Activated naive CD8-positive, alpha-beta T cell treated with anti-CD3 and anti-CD28 coated beads, Interleukin-2, amount 50 U/mL, for 24 hours (primary cell): ENCODE measurements at regions not wholly inside any gene's neighbourhood (a gene's known extent, or its start where the extent isn't known, plus 50 kb on each side); places are given as distances from the start of the nearest gene placed in this dataset.
"Not testable (repeated sequence)": the region's sequence is repeated elsewhere in the genome, so short reads cannot be mapped to it uniquely, and the experiment has no call there.

Source experiments
- ATAC-seq: fragments of 150-1000 bp; cut with Tn5 transposase; one replicate; pipeline ENCODE4 v1.10.0; 2021
- DNase-seq: peaks from one replicate; pipeline ENCODE4 v3.0.0; 2021
- H3K27ac Mint-ChIP-seq: one replicate; pipeline ENCODE4 v1.8.0; 2021; ENCODE audit warnings: mild to moderate bottlenecking, mixed read lengths
- H3K27me3 Mint-ChIP-seq: one replicate; pipeline ENCODE4 v1.8.0; 2021; ENCODE audit warnings: mixed read lengths
- H3K36me3 Mint-ChIP-seq: one replicate; pipeline ENCODE4 v1.8.0; 2021; ENCODE audit warnings: low read depth, mixed read lengths
- H3K4me1 Mint-ChIP-seq: one replicate; pipeline ENCODE4 v1.8.0; 2021; ENCODE audit warnings: mixed read lengths
- H3K4me3 Mint-ChIP-seq: one replicate; pipeline ENCODE4 v1.8.0; 2021; ENCODE audit warnings: mild to moderate bottlenecking, moderate library complexity, mixed read lengths
- H3K9me3 Mint-ChIP-seq: one replicate; pipeline ENCODE4 v1.8.0; 2021; ENCODE audit warnings: mixed read lengths

DNA sequence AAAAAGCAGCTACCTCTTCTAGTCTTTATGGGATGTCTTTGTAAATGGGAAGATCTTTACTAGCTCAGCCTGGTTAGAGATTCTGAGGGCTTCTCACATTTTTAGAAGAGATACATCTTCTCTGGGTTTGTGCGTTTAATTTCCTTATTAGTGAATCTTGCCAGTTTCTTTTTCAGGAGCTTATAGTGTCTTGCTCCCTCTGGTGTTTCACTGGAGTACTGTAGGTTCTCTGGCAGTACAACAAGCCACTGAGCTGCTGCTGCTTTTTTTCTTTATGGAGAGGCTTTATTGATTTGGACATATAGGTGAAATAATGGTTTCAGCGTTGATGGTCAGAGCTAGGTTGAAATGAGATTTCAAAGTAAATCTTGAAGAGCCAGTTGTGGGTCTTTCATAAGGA is 82.9 kb downstream of the LAS1L start:
- H3K4me1 Mint-ChIP-seq, result no peaks in the 10 kb centered on the region
- DNase-seq, result peak; percentile 6
- no peaks in the 10 kb centered on the region for H3K36me3 Mint-ChIP-seq
- no peak overlapping the region for H3K4me3 Mint-ChIP-seq
- no peaks in the 10 kb centered on the region for H3K9me3 Mint-ChIP-seq
- H3K27me3 Mint-ChIP-seq, result no peaks in the 10 kb centered on the region
- no peak for ATAC-seq
- no peak overlapping the region for H3K27ac Mint-ChIP-seq

DNA sequence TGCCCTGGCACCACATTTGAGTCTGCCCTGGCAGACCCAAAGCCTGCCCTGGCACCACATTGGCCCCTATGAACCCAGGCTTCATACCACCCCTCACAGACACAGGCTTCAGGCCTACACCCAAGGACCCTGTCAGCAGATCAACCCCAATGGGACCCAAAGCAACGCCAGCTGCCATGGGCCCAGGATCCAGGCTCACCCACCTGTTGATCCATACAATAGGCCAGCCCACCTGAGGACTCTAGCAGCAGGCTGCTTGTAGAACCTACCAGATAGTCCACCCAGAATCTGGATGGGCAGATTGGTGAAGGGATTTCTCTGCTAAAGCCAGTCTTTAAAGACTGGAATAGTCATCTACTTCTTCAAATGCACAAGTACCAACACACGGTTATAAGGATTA is 114.4 kb downstream of the LAS1L start:
- Mint-ChIP-seq H3K4me3 (no peak overlapping the region), H3K4me1 (no peaks in the 10 kb centered on the region), H3K27me3 (no peaks in the 10 kb centered on the region), H3K9me3 (peaks cover 15% of the 10 kb centered on the region), H3K36me3 (peaks cover 6% of the 10 kb centered on the region), H3K27ac (no peak overlapping the region)
- no peak for DNase-seq
- ATAC-seq, result no peak

DNA sequence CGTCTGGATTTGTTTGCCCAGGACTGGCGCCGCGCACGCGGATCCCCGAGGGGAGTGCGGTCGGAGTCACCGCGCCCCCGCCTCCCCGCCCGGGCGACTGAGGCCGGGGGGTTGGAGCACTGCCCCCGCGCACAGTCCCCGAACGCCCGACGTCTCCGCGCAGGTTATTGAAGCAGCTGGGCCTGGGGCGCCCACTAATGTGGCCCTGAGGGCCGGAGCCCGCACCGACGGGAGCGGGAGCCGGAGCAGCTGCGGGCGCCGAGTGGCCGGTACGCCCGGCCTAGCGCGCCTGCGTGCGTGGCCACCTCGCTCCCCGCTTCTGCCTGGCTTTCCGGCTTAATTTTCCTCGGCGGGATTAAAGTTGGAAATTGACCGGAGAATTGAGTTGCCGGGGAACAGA is 126.9 kb downstream of the LAS1L start:
- H3K4me1 Mint-ChIP-seq, H3K36me3 Mint-ChIP-seq, H3K4me3 Mint-ChIP-seq, H3K9me3 Mint-ChIP-seq, DNase-seq, H3K27ac Mint-ChIP-seq, ATAC-seq: not testable (repeated sequence)
- H3K27me3 Mint-ChIP-seq, result peaks cover 31% of the 10 kb centered on the region

DNA sequence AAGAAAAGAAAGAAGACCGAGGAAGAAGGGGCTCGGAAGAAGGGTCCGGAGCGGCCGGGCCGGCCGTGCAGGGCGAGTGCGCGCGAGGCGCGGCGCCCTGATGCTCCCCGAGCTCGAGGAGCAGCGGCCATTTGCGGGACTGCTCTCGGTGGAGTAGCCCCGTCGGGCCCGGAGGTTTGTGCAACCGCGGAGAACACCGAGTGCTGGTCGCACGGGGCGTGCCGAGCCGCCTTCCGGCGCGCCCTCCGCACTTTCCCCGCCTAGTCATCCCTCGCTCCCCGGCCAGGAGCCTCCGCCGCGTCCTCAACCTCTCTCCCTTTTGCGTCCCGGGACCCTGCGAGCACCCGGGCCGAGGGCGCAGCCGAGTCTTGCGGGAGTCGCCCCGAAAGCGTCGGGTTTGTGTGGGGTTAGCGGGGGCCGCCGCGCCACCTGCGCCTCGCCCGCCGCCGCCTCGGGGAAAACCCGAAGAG is 127.4 kb downstream of the LAS1L start:
- H3K27ac Mint-ChIP-seq, result no peak overlapping the region
- peak overlapping the region; percentile 43 for H3K4me3 Mint-ChIP-seq
- DNase-seq (peak; percentile 15), ATAC-seq (peak; percentile 49)
- H3K36me3 Mint-ChIP-seq, result peaks cover 4% of the 10 kb centered on the region
- H3K9me3 Mint-ChIP-seq, result peaks cover 8% of the 10 kb centered on the region
- peaks cover 31% of the 10 kb centered on the region for H3K27me3 Mint-ChIP-seq
- H3K4me1 Mint-ChIP-seq, result peaks cover 5% of the 10 kb centered on the region

DNA sequence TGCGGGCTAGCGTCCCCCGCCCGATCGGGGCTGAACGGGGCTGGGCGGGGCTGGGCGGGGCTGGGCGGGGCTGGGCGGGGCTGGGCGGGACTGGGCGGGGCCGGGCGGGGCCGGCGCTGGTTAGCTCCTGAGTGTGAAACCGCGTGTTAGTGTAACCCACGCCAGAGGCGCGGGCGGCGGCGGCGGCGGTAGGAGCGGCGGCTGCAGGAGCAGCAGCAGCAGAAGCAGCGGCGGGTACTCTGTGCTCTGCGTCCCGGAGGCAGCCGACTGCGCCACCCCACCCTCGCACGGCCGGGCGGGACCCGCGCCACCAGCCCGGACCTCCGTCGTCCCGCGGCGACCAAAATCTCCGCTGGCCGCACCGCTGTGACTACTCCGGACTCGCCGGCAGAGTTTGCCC is 128.1 kb downstream of the LAS1L start:
- H3K27ac Mint-ChIP-seq, result no peak overlapping the region
- peaks cover 8% of the 10 kb centered on the region for H3K9me3 Mint-ChIP-seq
- DNase-seq (peak; percentile 31), ATAC-seq (peak; percentile 72)
- peaks cover 5% of the 10 kb centered on the region for H3K4me1 Mint-ChIP-seq
- peaks cover 31% of the 10 kb centered on the region for H3K27me3 Mint-ChIP-seq
- peak overlapping the region; percentile 43 for H3K4me3 Mint-ChIP-seq
- peaks cover 4% of the 10 kb centered on the region for H3K36me3 Mint-ChIP-seq

DNA sequence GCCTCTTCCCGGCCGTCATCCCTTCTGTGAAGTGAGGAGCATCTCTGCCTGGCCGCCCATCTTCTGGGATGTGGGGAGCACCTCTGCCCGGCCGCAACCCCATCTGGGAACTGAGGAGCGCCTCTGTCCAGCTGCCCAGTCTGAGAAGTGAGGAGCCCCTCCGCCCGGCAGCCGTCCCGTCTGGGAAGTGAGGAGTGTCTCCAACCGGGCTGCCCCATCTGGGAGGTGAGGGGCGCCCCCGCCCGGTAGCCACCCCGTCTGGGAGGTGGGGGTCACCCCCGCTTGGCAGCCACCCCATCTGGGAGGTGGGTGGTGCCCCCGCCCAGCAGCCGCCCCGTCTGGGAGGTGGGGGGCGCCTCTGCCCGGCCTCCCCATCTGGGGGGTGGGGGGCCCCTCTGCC is 142.3 kb downstream of the LAS1L start:
- ATAC-seq, result no peak
- Mint-ChIP-seq H3K4me3 (no peak overlapping the region), H3K27ac (no peak overlapping the region), H3K4me1 (no peaks in the 10 kb centered on the region), H3K36me3 (peaks cover 6% of the 10 kb centered on the region), H3K27me3 (no peaks in the 10 kb centered on the region), H3K9me3 (peaks cover 15% of the 10 kb centered on the region)
- no peak for DNase-seq

DNA sequence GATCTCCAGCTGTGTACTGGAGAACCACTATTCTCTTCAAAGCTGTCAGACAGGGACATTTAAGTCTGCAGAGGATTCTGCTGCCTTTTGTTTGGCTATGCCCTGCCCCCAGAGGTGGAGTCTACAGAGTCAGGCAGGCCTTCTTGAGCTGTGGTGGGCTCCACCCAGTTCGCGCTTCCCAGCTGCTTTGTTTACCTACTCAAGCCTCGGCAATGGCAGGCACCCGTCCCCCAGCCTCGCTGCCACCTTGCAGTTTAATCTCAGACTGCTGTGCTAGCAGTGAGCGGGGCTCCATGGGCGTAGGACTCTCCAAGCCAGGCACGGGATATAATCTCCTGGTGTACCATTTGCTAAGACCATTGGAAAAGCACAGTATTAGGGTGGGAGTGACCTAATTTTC is 145.5 kb downstream of the LAS1L start:
- not testable (repeated sequence) for ATAC-seq, H3K36me3 Mint-ChIP-seq, H3K27me3 Mint-ChIP-seq, DNase-seq, H3K27ac Mint-ChIP-seq, H3K4me1 Mint-ChIP-seq, H3K4me3 Mint-ChIP-seq
- peaks cover 13% of the 10 kb centered on the region for H3K9me3 Mint-ChIP-seq
